ENCODE measurements at regions not wholly inside any gene's neighbourhood (a gene's known extent, or its start where the extent isn't known, plus 50 kb on each side); places are given as distances from the start of the nearest gene placed in this dataset.

GRCh38 chr12:61043838-61044237, 1216.4 kb upstream of the USP15 start:
- Histone ChIP-seq H3K27ac (ENCODE audit: low read length) (no peak overlapping the region), H3K9me3 (ENCODE audit: control insufficient read depth, low read length) (no peaks in the 10 kb centered on the region), H3K27me3 (ENCODE audit: control insufficient read depth, insufficient read depth) (no peaks in the 10 kb centered on the region), H3K4me3 (ENCODE audit: low read length) (no peak overlapping the region), H3K4me1 (ENCODE audit: control insufficient read depth, insufficient read depth, low read length) (no peaks in the 10 kb centered on the region)
- intact Hi-C loops (cut with DNase I) = no loop called here
- WGBS = 62% methylated on average over 3 of the region's 3 CpGs
- DNase-seq = no peak
- ATAC-seq = no peak

- Histone ChIP-seq H3K4me1 (ENCODE audit: control insufficient read depth, insufficient read depth, low read length) (no peaks in the 10 kb centered on the region), H3K27ac (ENCODE audit: low read length) (no peak overlapping the region), H3K27me3 (ENCODE audit: control insufficient read depth, insufficient read depth) (no peaks in the 10 kb centered on the region), H3K4me3 (ENCODE audit: low read length) (no peak overlapping the region), H3K9me3 (ENCODE audit: control insufficient read depth, low read length) (no peaks in the 10 kb centered on the region)
- DNase-seq = no peak
- intact Hi-C loops (cut with DNase I) = no loop called here
- ATAC-seq = no peak
- 63% methylated on average over 3 of the region's 3 CpGs for WGBS
Measured at GRCh38 chr12:61044766-61045165, 1215.4 kb upstream of the USP15 start.

DNA sequence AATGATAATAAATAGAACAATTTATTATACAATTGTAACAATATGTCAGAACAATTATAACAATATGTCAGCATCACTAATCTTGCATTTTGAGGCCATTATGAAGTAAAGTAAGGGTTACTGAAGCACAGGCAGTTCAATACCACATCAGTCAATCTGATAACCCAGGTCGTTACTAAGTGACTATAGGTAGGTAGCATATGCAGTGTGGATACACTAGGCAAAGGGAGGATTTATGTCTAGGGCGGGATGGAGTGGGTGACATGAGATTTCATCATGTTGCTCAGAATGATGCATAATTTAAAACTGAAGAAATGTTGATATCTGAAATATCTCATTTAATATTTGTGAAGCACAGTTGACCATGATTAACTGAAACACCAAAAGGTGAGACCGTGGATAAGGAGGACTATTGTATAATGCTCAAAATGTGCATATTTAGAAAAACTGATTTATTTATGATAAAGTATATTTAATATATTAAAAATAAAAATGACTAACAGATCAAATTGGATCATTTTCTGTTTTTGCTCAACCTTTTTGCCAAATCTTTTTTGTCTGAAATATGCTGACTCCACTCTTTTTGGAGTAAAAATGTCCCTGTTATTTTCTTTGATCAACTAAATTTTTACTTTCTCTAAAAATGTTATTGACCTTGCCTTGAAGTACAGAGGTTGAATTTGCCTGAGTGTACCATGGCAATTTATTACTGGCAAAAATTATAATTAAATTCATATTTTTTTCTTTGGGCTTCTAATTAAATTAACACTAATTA, 1189.4 kb upstream of the USP15 start:
- intact Hi-C loops (cut with DNase I) = no loop called here
- ATAC-seq = no peak
- no peak for DNase-seq
- Histone ChIP-seq H3K27me3 (ENCODE audit: control insufficient read depth, insufficient read depth) (no peaks in the 10 kb centered on the region), H3K4me3 (ENCODE audit: low read length) (no peak overlapping the region), H3K9me3 (ENCODE audit: control insufficient read depth, low read length) (no peaks in the 10 kb centered on the region), H3K27ac (ENCODE audit: low read length) (no peak overlapping the region), H3K4me1 (ENCODE audit: control insufficient read depth, insufficient read depth, low read length) (no peaks in the 10 kb centered on the region)
- 62% methylated on average over 3 of the region's 3 CpGs for WGBS

- DNase-seq (no peak), ATAC-seq (no peak)
- H3K4me3 ChIP-seq (ENCODE audit: low read length) = no peak overlapping the region
- intact Hi-C loops (cut with DNase I) = no loop called here
- H3K4me1 ChIP-seq (ENCODE audit: control insufficient read depth, insufficient read depth, low read length) = no peaks in the 10 kb centered on the region
- H3K27ac ChIP-seq (ENCODE audit: low read length) = no peak overlapping the region
- no peaks in the 10 kb centered on the region for H3K9me3 ChIP-seq (ENCODE audit: control insufficient read depth, low read length)
- no peaks in the 10 kb centered on the region for H3K27me3 ChIP-seq (ENCODE audit: control insufficient read depth, insufficient read depth)
Measured at GRCh38 chr12:61072717-61073116, 1187.5 kb upstream of the USP15 start.

DNA sequence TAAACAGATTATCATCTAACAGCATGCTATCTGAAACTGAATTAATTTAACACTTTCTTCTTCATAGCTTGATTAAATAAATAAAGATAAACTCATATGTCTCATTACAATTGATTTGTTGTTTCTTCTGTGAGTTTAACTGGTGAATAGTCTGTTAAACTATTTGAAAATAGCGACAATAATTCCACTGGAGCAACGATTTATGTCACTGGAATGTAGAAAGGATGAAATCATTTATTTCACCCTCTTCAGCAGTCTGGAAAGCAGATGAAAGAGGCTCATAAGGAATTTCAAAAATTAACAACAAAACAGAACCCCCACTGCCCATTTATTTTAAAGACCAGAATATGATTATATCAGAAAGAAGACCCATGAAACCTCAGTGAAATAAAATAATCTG, 1165.1 kb upstream of the USP15 start:
- H3K27me3 ChIP-seq (ENCODE audit: control insufficient read depth, insufficient read depth) = no peaks in the 10 kb centered on the region
- DNase-seq = no peak
- no peak overlapping the region for H3K4me3 ChIP-seq (ENCODE audit: low read length)
- no peaks in the 10 kb centered on the region for H3K4me1 ChIP-seq (ENCODE audit: control insufficient read depth, insufficient read depth, low read length)
- no peaks in the 10 kb centered on the region for H3K9me3 ChIP-seq (ENCODE audit: control insufficient read depth, low read length)
- 47% methylated on average over 2 of the region's 2 CpGs for WGBS
- intact Hi-C loops (cut with DNase I) = no loop called here
- no peak for ATAC-seq
- no peak overlapping the region for H3K27ac ChIP-seq (ENCODE audit: low read length)

GRCh38 chr12:61098031-61098580, 1162.1 kb upstream of the USP15 start:
- 53% methylated on average over 7 of the region's 7 CpGs for WGBS
- intact Hi-C loops (cut with DNase I) = no loop called here
- no peak overlapping the region for H3K4me3 ChIP-seq (ENCODE audit: low read length)

GRCh38 chr12:61107118-61107517, 1153.1 kb upstream of the USP15 start:
- H3K4me1 ChIP-seq (ENCODE audit: control insufficient read depth, insufficient read depth, low read length) = no peaks in the 10 kb centered on the region
- intact Hi-C loops (cut with DNase I) = no loop called here
- ATAC-seq (no peak), DNase-seq (no peak)
- H3K9me3 ChIP-seq (ENCODE audit: control insufficient read depth, low read length) = peaks cover 4% of the 10 kb centered on the region
- no peak overlapping the region for H3K27ac ChIP-seq (ENCODE audit: low read length)
- H3K27me3 ChIP-seq (ENCODE audit: control insufficient read depth, insufficient read depth) = no peaks in the 10 kb centered on the region
- H3K4me3 ChIP-seq (ENCODE audit: low read length) = no peak overlapping the region

More at GRCh38 chr12:61098031-61098580, 1162.1 kb upstream of the USP15 start:
- Histone ChIP-seq H3K4me1 (ENCODE audit: control insufficient read depth, insufficient read depth, low read length) (no peaks in the 10 kb centered on the region), H3K9me3 (ENCODE audit: control insufficient read depth, low read length) (no peaks in the 10 kb centered on the region), H3K27ac (ENCODE audit: low read length) (no peak overlapping the region), H3K27me3 (ENCODE audit: control insufficient read depth, insufficient read depth) (no peaks in the 10 kb centered on the region)
- no peak for DNase-seq
- ATAC-seq = no peak

- intact Hi-C loops (cut with DNase I) = no loop called here
- Histone ChIP-seq H3K27ac (ENCODE audit: low read length) (no peak overlapping the region), H3K4me3 (ENCODE audit: low read length) (no peak overlapping the region), H3K27me3 (ENCODE audit: control insufficient read depth, insufficient read depth) (no peaks in the 10 kb centered on the region), H3K9me3 (ENCODE audit: control insufficient read depth, low read length) (no peaks in the 10 kb centered on the region), H3K4me1 (ENCODE audit: control insufficient read depth, insufficient read depth, low read length) (no peaks in the 10 kb centered on the region)
- no peak for ATAC-seq
- DNase-seq = no peak
- 65% methylated on average over 1 of the region's 1 CpG for WGBS
Measured at GRCh38 chr12:61111218-61111617, 1149.0 kb upstream of the USP15 start.

DNA sequence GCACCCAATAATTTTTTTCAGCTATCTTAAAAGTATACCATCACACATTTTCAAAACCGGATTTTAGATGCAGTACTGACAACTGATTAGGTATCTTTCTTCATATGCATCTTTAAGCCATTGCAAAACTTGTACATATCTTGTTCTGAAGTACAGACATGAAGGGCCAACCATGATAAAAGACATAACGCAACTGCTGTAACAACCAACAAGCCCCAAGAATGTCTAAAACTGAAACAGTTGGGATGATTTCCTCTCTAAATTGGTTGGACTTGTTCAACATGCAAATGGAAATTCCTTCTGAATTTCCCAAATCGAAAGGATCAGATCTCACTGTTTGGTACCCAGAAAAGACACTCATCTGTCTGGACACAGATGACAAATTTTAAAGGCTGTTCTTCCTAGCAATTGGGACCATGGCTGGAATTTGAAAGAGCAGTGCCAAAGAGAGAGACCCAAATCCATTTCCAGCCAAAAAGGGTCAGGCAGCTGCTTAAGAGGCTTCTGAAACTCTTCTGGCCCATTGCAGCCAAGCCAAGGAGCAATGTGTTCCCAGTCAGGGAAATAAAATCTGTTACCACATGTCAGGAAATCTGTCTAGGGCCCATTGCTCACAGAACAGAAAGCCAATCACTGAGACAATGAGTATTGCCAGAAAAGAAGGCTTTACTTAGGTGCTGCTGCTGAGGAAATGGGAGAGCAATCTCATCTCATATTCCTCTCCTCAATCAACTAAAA, 1122.4 kb upstream of the USP15 start:
- intact Hi-C loops (cut with DNase I) = no loop called here
- H3K27ac ChIP-seq (ENCODE audit: low read length) = no peak overlapping the region
- no peak overlapping the region for H3K4me3 ChIP-seq (ENCODE audit: low read length)
- no peaks in the 10 kb centered on the region for H3K4me1 ChIP-seq (ENCODE audit: control insufficient read depth, insufficient read depth, low read length)
- WGBS = 66% methylated on average over 3 of the region's 3 CpGs
- DNase-seq (no peak), ATAC-seq (no peak)
- no peaks in the 10 kb centered on the region for H3K9me3 ChIP-seq (ENCODE audit: control insufficient read depth, low read length)
- no peaks in the 10 kb centered on the region for H3K27me3 ChIP-seq (ENCODE audit: control insufficient read depth, insufficient read depth)

- Histone ChIP-seq H3K4me1 (ENCODE audit: control insufficient read depth, insufficient read depth, low read length) (no peaks in the 10 kb centered on the region), H3K4me3 (ENCODE audit: low read length) (no peak overlapping the region), H3K27me3 (ENCODE audit: control insufficient read depth, insufficient read depth) (no peaks in the 10 kb centered on the region), H3K27ac (ENCODE audit: low read length) (no peak overlapping the region), H3K9me3 (ENCODE audit: control insufficient read depth, low read length) (no peaks in the 10 kb centered on the region)
- DNase-seq (no peak), ATAC-seq (no peak)
- intact Hi-C loops (cut with DNase I) = no loop called here
Measured at GRCh38 chr12:61138415-61138759, 1121.8 kb upstream of the USP15 start.

GRCh38 chr12:61161961-61162360, 1098.2 kb upstream of the USP15 start:
- Histone ChIP-seq H3K4me1 (ENCODE audit: control insufficient read depth, insufficient read depth, low read length) (no peaks in the 10 kb centered on the region), H3K27me3 (ENCODE audit: control insufficient read depth, insufficient read depth) (no peaks in the 10 kb centered on the region), H3K4me3 (ENCODE audit: low read length) (no peak overlapping the region), H3K9me3 (ENCODE audit: control insufficient read depth, low read length) (no peaks in the 10 kb centered on the region), H3K27ac (ENCODE audit: low read length) (no peak overlapping the region)
- 53% methylated on average over 2 of the region's 2 CpGs for WGBS
- ATAC-seq = no peak
- intact Hi-C loops (cut with DNase I) = no loop called here
- DNase-seq = no peak
